Lung (tissue), 11 donors: ENCODE measurements at regions not wholly inside any gene's neighbourhood (a gene's known extent, or its start where the extent isn't known, plus 50 kb on each side); places are given as distances from the start of the nearest gene placed in this dataset.
"Not testable (repeated sequence)": the region's sequence is repeated elsewhere in the genome, so short reads cannot be mapped to it uniquely, and the experiment has no call there.

Experiments
- ATAC-seq: fragments of 200-7000 bp; cut with Tn5 transposase; one replicate; pipeline ENCODE4 v1.9.1; 2020; ENCODE audit warnings: moderate number of reproducible peaks; ENCODE audit not compliant: insufficient read depth, low FRiP score
- DNase-seq, 3 donors: peaks; one replicate each; pipeline ENCODE4 v3.0.0-alpha.2; 2013 to 2017
- H3K27ac ChIP-seq, 2 donors: one replicate each; pipeline ENCODE4 v1.5.1; 2013; ENCODE audit warnings: mild to moderate bottlenecking in 2 of 2, moderate library complexity in 2 of 2, control low read depth in 1 of 2, inconsistent platforms in 1 of 2, low read depth in 1 of 2, low read length in 1 of 2
- H3K27me3 ChIP-seq, 3 donors: one replicate each; pipeline ENCODE4 v1.5.1; 2013; ENCODE audit warnings: low read length in 2 of 3; ENCODE audit not compliant: control insufficient read depth in 3 of 3, insufficient read depth in 3 of 3
- H3K36me3 ChIP-seq, 4 donors: one replicate each; pipeline ENCODE4 v1.5.1; 2013; ENCODE audit warnings: low read length in 4 of 4, mild to moderate bottlenecking in 1 of 4, moderate library complexity in 1 of 4; ENCODE audit not compliant: control insufficient read depth in 4 of 4, insufficient read depth in 4 of 4
- H3K4me1 ChIP-seq, 5 donors: one replicate each; pipeline ENCODE4 v1.5.1; 2013; ENCODE audit warnings: low read length in 5 of 5, mild to moderate bottlenecking in 2 of 5, moderate library complexity in 1 of 5; ENCODE audit not compliant: control insufficient read depth in 5 of 5, insufficient read depth in 5 of 5
- H3K4me3 ChIP-seq: one replicate; pipeline ENCODE4 v1.5.1; 2013; ENCODE audit warnings: mild to moderate bottlenecking, control low read depth, moderate library complexity
- H3K9ac ChIP-seq, 2 donors: one replicate each; pipeline ENCODE4 v1.5.1; 2013; ENCODE audit warnings: low read length in 2 of 2, control low read depth in 1 of 2; ENCODE audit not compliant: insufficient read depth in 1 of 2
- H3K9me3 ChIP-seq, 4 donors: one replicate each; pipeline ENCODE4 v1.5.1; 2013; ENCODE audit warnings: low read length in 3 of 4, mild to moderate bottlenecking in 1 of 4, moderate library complexity in 1 of 4; ENCODE audit not compliant: control insufficient read depth in 4 of 4, insufficient read depth in 3 of 4
- CTCF ChIP-seq: IDR thresholded peaks from 2 replicates; pipeline ENCODE4 v1.5.1; 2012; ENCODE audit warnings: mild to moderate bottlenecking; ENCODE audit errors: control extremely low read depth, extremely low read depth
- WGBS, 2 donors: extraction: QIAGEN DNeasy Blood & Tissue Kit; methylation state at CpG; one replicate each; pipeline ENCODE4 v1.1.7; 2013; 5-methylcytosine and 5-hydroxymethylcytosine counted together
- donor health status: control.
- donor health status: control.
- donor health status: Bipolar disorder and iron deficiency.
- donor health status: healthy.
- donor health status: DM: yes; HTN: yes; CAD: no.

GRCh38 chr12:105477873-105478272 lies 147.4 kb downstream of the C12orf75 start:
- no peak for TF ChIP-seq CTCF
- DNase-seq (no peak), ATAC-seq (no peak)

GRCh38 chr12:105478788-105479187 lies 148.3 kb downstream of the C12orf75 start:
- not testable (repeated sequence) for H3K4me1 ChIP-seq, DNase-seq, H3K9ac ChIP-seq, H3K27ac ChIP-seq, ATAC-seq, H3K36me3 ChIP-seq, H3K9me3 ChIP-seq, H3K27me3 ChIP-seq, H3K4me3 ChIP-seq
- WGBS, 2 donors = 82 to 88% methylated on average over 8 of the region's 9 CpGs

More at GRCh38 chr12:105477873-105478272, 147.4 kb downstream of the C12orf75 start:
- Histone ChIP-seq H3K9me3 (peaks cover 0 to 4% (median 0%) of the 10 kb centered on the region in 4 donors), H3K4me1 (peaks cover 0 to 2% (median 0%) of the 10 kb centered on the region in 5 donors), H3K36me3 (no peaks in the 10 kb centered on the region), H3K4me3 (no peak overlapping the region), H3K9ac (no peak overlapping the region), H3K27me3 (no peaks in the 10 kb centered on the region), H3K27ac (peak overlapping the region in 1 of 2 donors; percentile 17)
- WGBS, 2 donors = 53 to 72% methylated on average over 6 of the region's 6 CpGs

GRCh38 chr12:105479710-105480109 lies 149.2 kb downstream of the C12orf75 start:
- TF ChIP-seq CTCF = no peak
- H3K4me1 ChIP-seq = peaks cover 0 to 2% (median 0%) of the 10 kb centered on the region in 5 donors
- DNase-seq (no peak), ATAC-seq (no peak)
- H3K27me3 ChIP-seq = no peaks in the 10 kb centered on the region
- peaks cover 0 to 3% (median 0%) of the 10 kb centered on the region in 4 donors for H3K9me3 ChIP-seq
- no peak overlapping the region for H3K9ac ChIP-seq
- no peak overlapping the region for H3K27ac ChIP-seq
- no peak overlapping the region for H3K4me3 ChIP-seq
- 78 to 81% methylated on average over 1 of the region's 1 CpG for WGBS, 2 donors
- H3K36me3 ChIP-seq = no peaks in the 10 kb centered on the region

- H3K4me1 ChIP-seq = peaks cover 0 to 2% (median 0%) of the 10 kb centered on the region in 5 donors
- no peak overlapping the region for H3K4me3 ChIP-seq
- H3K27ac ChIP-seq = no peak overlapping the region
- no peak for TF ChIP-seq CTCF
- DNase-seq (no peak), ATAC-seq (no peak)
- no peak overlapping the region for H3K9ac ChIP-seq
- peaks cover 0 to 3% (median 0%) of the 10 kb centered on the region in 4 donors for H3K9me3 ChIP-seq
- 64 to 94% methylated on average over 2 of the region's 2 CpGs for WGBS, 2 donors
- no peaks in the 10 kb centered on the region for H3K27me3 ChIP-seq
- no peaks in the 10 kb centered on the region for H3K36me3 ChIP-seq
These were observed 149.7 kb downstream of the C12orf75 start for GRCh38 chr12:105480162-105480561.
